Ishikawa (cell line): ENCODE measurements at regions not wholly inside any gene's neighbourhood (a gene's known extent, or its start where the extent isn't known, plus 50 kb on each side); places are given as distances from the start of the nearest gene placed in this dataset.

Experiments used
- CEBPB ChIP-seq: IDR thresholded peaks from 2 replicates; pipeline ENCODE4 v1.6.1; 2012
- CREB1 ChIP-seq: IDR thresholded peaks from 2 replicates; pipeline ENCODE4 v1.6.1; 2012; ENCODE audit warnings: low read depth
- EGR1 ChIP-seq: IDR thresholded peaks from 2 replicates; pipeline ENCODE4 v1.6.1; 2012
- EP300 ChIP-seq: IDR thresholded peaks from 2 replicates; pipeline ENCODE4 v1.6.1; 2012; ENCODE audit warnings: borderline replicate concordance
- FOXM1 ChIP-seq: IDR thresholded peaks from 2 replicates; pipeline ENCODE4 v1.6.1; 2012; ENCODE audit warnings: low read depth, borderline replicate concordance
- MAX ChIP-seq: IDR thresholded peaks from 2 replicates; pipeline ENCODE4 v1.6.1; 2012
- NFIC ChIP-seq: IDR thresholded peaks from 2 replicates; pipeline ENCODE4 v1.6.1; 2012
- RAD21 ChIP-seq: IDR thresholded peaks from 2 replicates; pipeline ENCODE4 v1.6.1; 2012; ENCODE audit warnings: low read depth
- REST ChIP-seq: IDR thresholded peaks from 2 replicates; pipeline ENCODE4 v1.6.1; 2012; ENCODE audit warnings: low read depth, mild to moderate bottlenecking
- TAF1 ChIP-seq: IDR thresholded peaks from 2 replicates; pipeline ENCODE4 v1.6.1; 2012; ENCODE audit warnings: low read depth, mild to moderate bottlenecking
- TCF12 ChIP-seq: IDR thresholded peaks from 2 replicates; pipeline ENCODE4 v1.6.1; 2012; ENCODE audit warnings: low read depth
- TEAD4 ChIP-seq: IDR thresholded peaks from 2 replicates; pipeline ENCODE4 v1.6.1; 2012
- USF1 ChIP-seq: IDR thresholded peaks from 2 replicates; pipeline ENCODE4 v1.6.1; 2012

GRCh38 chr3:38968403-38968802 is 83.3 kb downstream of the SCN11A start:
- TF ChIP-seq REST (no peak), CEBPB (no peak), RAD21 (no peak), EGR1 (no peak), TAF1 (no peak), NFIC (no peak), EP300 (no peak), TEAD4 (no peak), MAX (no peak), TCF12 (no peak), FOXM1 (no peak), CREB1 (no peak), USF1 (no peak)
